HEK293 (cell line): ENCODE measurements at regions not wholly inside any gene's neighbourhood (a gene's known extent, or its start where the extent isn't known, plus 50 kb on each side); places are given as distances from the start of the nearest gene placed in this dataset.
A peak's percentile ranks its signal among the peaks of the same experiment; 100 is the strongest.

Source experiments
- CTCF ChIA-PET: fragments of 350-600 bp; formaldehyde crosslinking; extraction: SDS; loops from one replicate; lab custom pipeline; 2021; ENCODE audit warnings: antibody characterized with exemption; lab: Yijun Ruan, JAX
- POLR2A ChIA-PET: fragments of 300-600 bp; formaldehyde crosslinking; extraction: SDS; loops from one replicate; lab custom pipeline; 2020; ENCODE audit warnings: antibody characterized with exemption, inconsistent platforms; lab: Yijun Ruan, JAX
- H3K27ac ChIP-seq: fragments of 200-500 bp; sonication (Bioruptor generic); 2 replicates; pipeline ENCODE4 v1.5.1; 2014; ENCODE audit warnings: low read depth, low read length, control low read depth, inconsistent platforms; ENCODE audit errors: extremely low read depth
- H3K36me3 ChIP-seq, 2 experiments: fragments of 200-500 bp in 1 of 2; sonication (Bioruptor generic) in 1 of 2; 1 replicate in 1 of 2; 2 replicates in 1 of 2; pipeline ENCODE4 v1.5.1; 2014 to 2017; ENCODE audit warnings: inconsistent platforms in 2 of 2, low read length in 2 of 2; ENCODE audit not compliant: control insufficient read depth in 2 of 2, insufficient read depth in 1 of 2
- H3K4me1 ChIP-seq: fragments of 200-500 bp; sonication (Bioruptor generic); 2 replicates; pipeline ENCODE4 v1.5.1; 2014; ENCODE audit warnings: mild to moderate bottlenecking, low read length, inconsistent platforms; ENCODE audit not compliant: control insufficient read depth, insufficient read depth
- H3K4me3 ChIP-seq: 2 replicates; pipeline ENCODE4 v1.5.1; 2011; ENCODE audit warnings: low read depth, mild to moderate bottlenecking, control low read depth, low read length, moderate library complexity
- H3K9me3 ChIP-seq: fragments of 200-500 bp; sonication (Bioruptor generic); 2 replicates; pipeline ENCODE4 v1.5.1; 2014; ENCODE audit warnings: low read depth, low read length, inconsistent platforms; ENCODE audit not compliant: control insufficient read depth, insufficient read depth
- GLIS1 ChIP-seq: fragments of 450-650 bp; formaldehyde crosslinking; IDR thresholded peaks from 2 replicates; pipeline ENCODE4 v1.5.1; 2016; ENCODE audit warnings: missing biosample characterization, missing genetic modification characterization
- SCRT2 ChIP-seq: fragments of 450-650 bp; formaldehyde crosslinking; IDR thresholded peaks from 2 replicates; pipeline ENCODE4 v1.5.1; 2016; ENCODE audit warnings: missing biosample characterization, missing genetic modification characterization
- ZBTB26 ChIP-seq: fragments of 450-650 bp; formaldehyde crosslinking; optimal IDR thresholded peaks from 2 replicates; pipeline ENCODE3; 2016; ENCODE audit warnings: missing biosample characterization, mild to moderate bottlenecking, missing genetic modification characterization
- ZFHX2 ChIP-seq: fragments of 450-650 bp; formaldehyde crosslinking; conservative IDR thresholded peaks from 2 replicates; pipeline ENCODE4 v1.5.1; 2016; ENCODE audit warnings: missing biosample characterization, missing genetic modification characterization
- ZFP3 ChIP-seq: fragments of 450-650 bp; formaldehyde crosslinking; IDR thresholded peaks from 2 replicates; pipeline ENCODE4 v1.5.1; 2016; ENCODE audit warnings: low read depth, missing biosample characterization, missing genetic modification characterization
- ZNF214 ChIP-seq: fragments of 450-650 bp; formaldehyde crosslinking; IDR thresholded peaks from 2 replicates; pipeline ENCODE4 v1.5.1; 2017; ENCODE audit warnings: missing biosample characterization, mild to moderate bottlenecking, missing genetic modification characterization, borderline replicate concordance
- ZNF266 ChIP-seq: fragments of 450-650 bp; formaldehyde crosslinking; IDR thresholded peaks from 2 replicates; pipeline ENCODE4 v1.5.1; 2016; ENCODE audit warnings: missing biosample characterization, missing genetic modification characterization, low read depth
- ZNF274 ChIP-seq, 2 experiments: fragments of 200-500 bp in 1 of 2; fragments of 450-650 bp in 1 of 2; sonication (Bioruptor generic) in 1 of 2; formaldehyde crosslinking in 1 of 2; IDR thresholded peaks; 2 replicates each; pipeline versions ENCODE4 v1.5.1 to v1.6.1; 2014 to 2016; ENCODE audit warnings: borderline replicate concordance in 1 of 2, inconsistent platforms in 1 of 2, low read length in 1 of 2, missing biosample characterization in 1 of 2, missing genetic modification characterization in 1 of 2
- ZNF394 ChIP-seq: fragments of 450-650 bp; formaldehyde crosslinking; IDR thresholded peaks from 2 replicates; pipeline ENCODE4 v1.5.1; 2016; ENCODE audit warnings: missing biosample characterization, missing genetic modification characterization, mild to moderate bottlenecking, moderate library complexity, borderline replicate concordance
- ZNF596 ChIP-seq: fragments of 450-650 bp; IDR thresholded peaks from 2 replicates; pipeline ENCODE4 v1.5.0; 2018; ENCODE audit warnings: missing biosample characterization, mild to moderate bottlenecking, missing genetic modification characterization, moderate library complexity
- ZNF600 ChIP-seq: fragments of 450-650 bp; formaldehyde crosslinking; IDR thresholded peaks from 2 replicates; pipeline ENCODE4 v1.5.1; 2016; ENCODE audit warnings: missing biosample characterization, missing genetic modification characterization
- ZNF654 ChIP-seq: fragments of 450-650 bp; formaldehyde crosslinking; IDR thresholded peaks from 2 replicates; pipeline ENCODE4 v1.5.1; 2016; ENCODE audit warnings: low read depth, missing biosample characterization, missing genetic modification characterization
- ZNF692 ChIP-seq: fragments of 450-650 bp; formaldehyde crosslinking; IDR thresholded peaks from 2 replicates; pipeline ENCODE4 v1.5.1; 2016; ENCODE audit warnings: missing biosample characterization, missing genetic modification characterization
- ZXDB ChIP-seq: fragments of 450-650 bp; formaldehyde crosslinking; IDR thresholded peaks from 2 replicates; pipeline ENCODE4 v1.5.1; 2016; ENCODE audit warnings: missing biosample characterization, missing genetic modification characterization
- TF ChIP-seq, protein P1 (sequence below): fragments of 450-650 bp; IDR thresholded peaks from 2 replicates; pipeline ENCODE4 v1.5.1; 2018; ENCODE audit warnings: missing biosample characterization, missing genetic modification characterization
- TF ChIP-seq, protein P2 (sequence below): fragments of 450-650 bp; formaldehyde crosslinking; IDR thresholded peaks from 2 replicates; pipeline ENCODE4 v1.5.1; 2016; ENCODE audit warnings: missing biosample characterization, missing genetic modification characterization
- TF ChIP-seq, protein P3 (sequence below): fragments of 450-650 bp; formaldehyde crosslinking; IDR thresholded peaks from 2 replicates; pipeline ENCODE4 v1.5.1; 2016; ENCODE audit warnings: missing biosample characterization, missing genetic modification characterization

GRCh38 chr6:126204126-126204525, 135.8 kb upstream of the CENPW start:
- Histone ChIP-seq H3K4me1 (no peaks in the 10 kb centered on the region), H3K4me3 (no peak overlapping the region), H3K36me3 (no peaks in the 10 kb centered on the region), H3K27ac (no peak overlapping the region), H3K9me3 (no peaks in the 10 kb centered on the region)
- TF ChIP-seq ZXDB (tag by site-specific recombination) (no peak), ZFHX2 (tag by site-specific recombination) (no peak), ZNF600 (tag by site-specific recombination) (no peak), ZNF274 (IDR thresholded peaks at IDR 0.05; ENCODE audit: low read length) (no peak), ZNF274 (tag by site-specific recombination; IDR thresholded peaks at IDR 0.05; ENCODE audit: borderline replicate concordance) (no peak), ZNF266 (tag by site-specific recombination) (no peak), ZFP3 (no peak), ZBTB26 (tag by site-specific recombination) (no peak), ZNF692 (tag by site-specific recombination) (no peak), ZNF214 (tag by site-specific recombination) (no peak), ZNF654 (tag by site-specific recombination) (no peak), ZNF596 (tag by site-specific recombination) (no peak), ZNF394 (tag by site-specific recombination) (no peak)
- TF ChIP-seq, protein P1, sequence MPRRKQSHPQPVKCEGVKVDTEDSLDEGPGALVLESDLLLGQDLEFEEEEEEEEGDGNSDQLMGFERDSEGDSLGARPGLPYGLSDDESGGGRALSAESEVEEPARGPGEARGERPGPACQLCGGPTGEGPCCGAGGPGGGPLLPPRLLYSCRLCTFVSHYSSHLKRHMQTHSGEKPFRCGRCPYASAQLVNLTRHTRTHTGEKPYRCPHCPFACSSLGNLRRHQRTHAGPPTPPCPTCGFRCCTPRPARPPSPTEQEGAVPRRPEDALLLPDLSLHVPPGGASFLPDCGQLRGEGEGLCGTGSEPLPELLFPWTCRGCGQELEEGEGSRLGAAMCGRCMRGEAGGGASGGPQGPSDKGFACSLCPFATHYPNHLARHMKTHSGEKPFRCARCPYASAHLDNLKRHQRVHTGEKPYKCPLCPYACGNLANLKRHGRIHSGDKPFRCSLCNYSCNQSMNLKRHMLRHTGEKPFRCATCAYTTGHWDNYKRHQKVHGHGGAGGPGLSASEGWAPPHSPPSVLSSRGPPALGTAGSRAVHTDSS (tag by site-specific recombination): no peak
- TF ChIP-seq, protein P2, sequence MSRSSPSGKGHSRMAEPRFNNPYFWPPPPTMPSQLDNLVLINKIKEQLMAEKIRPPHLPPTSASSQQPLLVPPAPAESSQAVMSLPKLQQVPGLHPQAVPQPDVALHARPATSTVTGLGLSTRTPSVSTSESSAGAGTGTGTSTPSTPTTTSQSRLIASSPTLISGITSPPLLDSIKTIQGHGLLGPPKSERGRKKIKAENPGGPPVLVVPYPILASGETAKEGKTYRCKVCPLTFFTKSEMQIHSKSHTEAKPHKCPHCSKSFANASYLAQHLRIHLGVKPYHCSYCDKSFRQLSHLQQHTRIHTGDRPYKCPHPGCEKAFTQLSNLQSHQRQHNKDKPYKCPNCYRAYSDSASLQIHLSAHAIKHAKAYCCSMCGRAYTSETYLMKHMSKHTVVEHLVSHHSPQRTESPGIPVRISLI (tag by site-specific recombination): no peak
- TF ChIP-seq, protein P3, sequence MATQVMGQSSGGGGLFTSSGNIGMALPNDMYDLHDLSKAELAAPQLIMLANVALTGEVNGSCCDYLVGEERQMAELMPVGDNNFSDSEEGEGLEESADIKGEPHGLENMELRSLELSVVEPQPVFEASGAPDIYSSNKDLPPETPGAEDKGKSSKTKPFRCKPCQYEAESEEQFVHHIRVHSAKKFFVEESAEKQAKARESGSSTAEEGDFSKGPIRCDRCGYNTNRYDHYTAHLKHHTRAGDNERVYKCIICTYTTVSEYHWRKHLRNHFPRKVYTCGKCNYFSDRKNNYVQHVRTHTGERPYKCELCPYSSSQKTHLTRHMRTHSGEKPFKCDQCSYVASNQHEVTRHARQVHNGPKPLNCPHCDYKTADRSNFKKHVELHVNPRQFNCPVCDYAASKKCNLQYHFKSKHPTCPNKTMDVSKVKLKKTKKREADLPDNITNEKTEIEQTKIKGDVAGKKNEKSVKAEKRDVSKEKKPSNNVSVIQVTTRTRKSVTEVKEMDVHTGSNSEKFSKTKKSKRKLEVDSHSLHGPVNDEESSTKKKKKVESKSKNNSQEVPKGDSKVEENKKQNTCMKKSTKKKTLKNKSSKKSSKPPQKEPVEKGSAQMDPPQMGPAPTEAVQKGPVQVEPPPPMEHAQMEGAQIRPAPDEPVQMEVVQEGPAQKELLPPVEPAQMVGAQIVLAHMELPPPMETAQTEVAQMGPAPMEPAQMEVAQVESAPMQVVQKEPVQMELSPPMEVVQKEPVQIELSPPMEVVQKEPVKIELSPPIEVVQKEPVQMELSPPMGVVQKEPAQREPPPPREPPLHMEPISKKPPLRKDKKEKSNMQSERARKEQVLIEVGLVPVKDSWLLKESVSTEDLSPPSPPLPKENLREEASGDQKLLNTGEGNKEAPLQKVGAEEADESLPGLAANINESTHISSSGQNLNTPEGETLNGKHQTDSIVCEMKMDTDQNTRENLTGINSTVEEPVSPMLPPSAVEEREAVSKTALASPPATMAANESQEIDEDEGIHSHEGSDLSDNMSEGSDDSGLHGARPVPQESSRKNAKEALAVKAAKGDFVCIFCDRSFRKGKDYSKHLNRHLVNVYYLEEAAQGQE (tag by site-specific recombination): no peak
- ChIA-PET POLR2A (no interaction called here), CTCF (no interaction called here)

DNA sequence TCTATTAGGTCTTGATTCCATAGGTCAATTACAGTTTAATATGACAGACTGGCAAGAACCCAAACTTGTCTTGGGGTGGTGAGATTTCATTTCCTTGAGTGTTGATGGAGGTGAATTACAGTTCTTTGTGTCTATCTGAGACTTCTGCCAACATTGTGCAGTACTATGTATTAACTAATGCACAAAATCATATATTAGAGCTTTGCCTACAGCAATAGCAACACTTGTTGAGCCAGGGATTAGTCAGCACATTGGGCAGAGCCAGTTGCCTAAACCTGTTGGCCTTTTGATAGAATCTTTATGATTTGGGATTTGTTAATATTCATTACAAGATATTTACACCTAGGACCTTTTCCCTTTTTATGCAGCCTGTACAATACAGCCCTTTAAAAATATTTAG, 135.3 kb upstream of the CENPW start:
- Histone ChIP-seq H3K4me1 (no peaks in the 10 kb centered on the region), H3K36me3 (no peaks in the 10 kb centered on the region), H3K27ac (no peak overlapping the region), H3K4me3 (no peak overlapping the region), H3K9me3 (no peaks in the 10 kb centered on the region)
- TF ChIP-seq SCRT2 (tag by site-specific recombination) (peak; percentile 93), GLIS1 (tag by site-specific recombination) (no peak)
- CTCF ChIA-PET: no interaction called here
- POLR2A ChIA-PET: no interaction called here
